Esophagus muscularis mucosa (tissue), 4 donors: ENCODE measurements at regions not wholly inside any gene's neighbourhood (a gene's known extent, or its start where the extent isn't known, plus 50 kb on each side); places are given as distances from the start of the nearest gene placed in this dataset.

Experiments used
- DNase-seq: peaks from one replicate; pipeline ENCODE4 v3.0.0-alpha.2; 2017; ENCODE audit errors: extremely low spot score
- H3K27ac ChIP-seq, 4 donors: fragments of 200-600 bp; sonication (generic); replicated peaks in 1 of 4; 1 replicate in 3 of 4; 2 replicates in 1 of 4; pipeline ENCODE4 v1.5.1; 2016 to 2019; ENCODE audit warnings: mild to moderate bottlenecking in 1 of 4
- H3K27me3 ChIP-seq, 4 donors: fragments of 200-600 bp; sonication (generic); one replicate each; pipeline versions ENCODE4 v1.5.1 to v1.6.0; 2016 to 2019
- H3K36me3 ChIP-seq, 4 donors: fragments of 200-600 bp; sonication (generic); one replicate each; pipeline ENCODE4 v1.5.1; 2016 to 2019
- H3K4me1 ChIP-seq, 4 donors: fragments of 200-600 bp; sonication (generic); one replicate each; pipeline ENCODE4 v1.5.1; 2016 to 2019
- H3K4me3 ChIP-seq, 4 donors: fragments of 200-600 bp; sonication (generic); 1 replicate in 2 of 4; 2 replicates in 2 of 4; pipeline ENCODE4 v1.5.1; 2016 to 2019; ENCODE audit warnings: mild to moderate bottlenecking in 4 of 4, moderate library complexity in 1 of 4
- H3K9me3 ChIP-seq, 4 donors: fragments of 200-600 bp; sonication (generic); 1 replicate in 3 of 4; 2 replicates in 1 of 4; pipeline ENCODE4 v1.5.1; 2016 to 2019
- CTCF ChIP-seq, 3 experiments: fragments of 200-600 bp in 2 of 3; fragments of 450-650 bp in 1 of 3; sonication (generic) in 2 of 3; IDR thresholded peaks; one replicate each; pipeline ENCODE4 v1.5.1; 2017 to 2019; ENCODE audit warnings: antibody characterized with exemption in 3 of 3, mild to moderate bottlenecking in 2 of 3, moderate library complexity in 1 of 3
- EP300 ChIP-seq: sonication (generic); formaldehyde crosslinking; IDR thresholded peaks from one replicate; pipeline ENCODE4 v1.6.1; 2017; ENCODE audit warnings: antibody characterized with exemption
- POLR2A ChIP-seq: fragments of 450-650 bp; IDR thresholded peaks from one replicate; pipeline ENCODE4 v1.6.1; 2017; ENCODE audit warnings: antibody characterized with exemption, moderate library complexity, mild to moderate bottlenecking, low read depth
- POLR2AphosphoS5 ChIP-seq, 2 donors: sonication (generic); formaldehyde crosslinking; IDR thresholded peaks; one replicate each; pipeline ENCODE4 v1.6.1; 2017; ENCODE audit warnings: antibody characterized with exemption in 2 of 2
- WGBS: methylation state at CpG from one replicate; pipeline ENCODE4 v1.1.5; 2018; 5-methylcytosine and 5-hydroxymethylcytosine counted together
- intact Hi-C: fragments of 100-400 bp; cut with DNase I; formaldehyde crosslinking; loops from one replicate; pipeline ENCODE4 v1.15.1; 2023

DNA sequence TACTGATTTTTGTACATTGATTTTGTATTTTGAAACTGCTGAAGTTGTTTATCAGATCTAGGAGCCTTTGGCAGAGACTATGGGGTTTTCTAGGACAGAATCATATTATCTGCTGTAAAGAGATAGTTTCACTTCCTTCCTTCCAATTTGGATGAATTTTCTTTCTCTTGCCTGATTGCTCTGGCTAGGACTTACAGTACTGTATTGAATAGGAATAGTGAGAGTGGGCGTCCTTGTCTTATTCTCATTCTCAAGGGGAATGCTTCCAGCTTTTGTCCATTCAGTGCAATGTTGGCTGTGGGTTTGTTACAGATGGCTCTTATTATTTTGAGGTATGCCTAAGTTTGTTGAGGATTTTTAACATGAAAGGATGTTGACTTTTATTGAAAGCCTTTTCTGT, 290.1 kb downstream of the MAP2K4 start:
- DNase-seq: no peak
- Histone ChIP-seq H3K9me3 (peaks cover 0 to 5% (median 0%) of the 10 kb centered on the region in 4 donors), H3K4me3 (no peak overlapping the region), H3K27me3 (no peaks in the 10 kb centered on the region), H3K36me3 (no peaks in the 10 kb centered on the region), H3K27ac (no peak overlapping the region), H3K4me1 (no peaks in the 10 kb centered on the region)
- 76% methylated on average over 1 of the region's 1 CpG for WGBS
- intact Hi-C loops: no loop called here
- TF ChIP-seq POLR2AphosphoS5 (IDR thresholded peaks at IDR 0.05): no peak
- TF ChIP-seq EP300: no peak
- no peak for TF ChIP-seq POLR2A

GRCh38 chr17:12312692-12313091, 292.0 kb downstream of the MAP2K4 start:
- no peaks in the 10 kb centered on the region for H3K36me3 ChIP-seq
- no peak for DNase-seq
- no peak overlapping the region for H3K4me3 ChIP-seq
- H3K9me3 ChIP-seq: peaks cover 0 to 5% (median 0%) of the 10 kb centered on the region in 4 donors
- intact Hi-C loops: no loop called here
- H3K27ac ChIP-seq: no peak overlapping the region
- H3K4me1 ChIP-seq: no peaks in the 10 kb centered on the region
- TF ChIP-seq EP300: no peak
- TF ChIP-seq POLR2A: no peak
- TF ChIP-seq POLR2AphosphoS5 (IDR thresholded peaks at IDR 0.05): no peak
- TF ChIP-seq CTCF (IDR thresholded peaks at IDR 0.05): no peak
- H3K27me3 ChIP-seq: no peaks in the 10 kb centered on the region

- H3K4me3 ChIP-seq: no peak overlapping the region
- TF ChIP-seq EP300 (no peak), POLR2A (no peak), POLR2AphosphoS5 (IDR thresholded peaks at IDR 0.05) (no peak), CTCF (IDR thresholded peaks at IDR 0.05) (no peak)
- no peaks in the 10 kb centered on the region for H3K36me3 ChIP-seq
- no peak overlapping the region for H3K27ac ChIP-seq
- intact Hi-C loops: no loop called here
- DNase-seq: no peak
- 89% methylated on average over 1 of the region's 1 CpG for WGBS
- H3K27me3 ChIP-seq: no peaks in the 10 kb centered on the region
- H3K4me1 ChIP-seq: peaks cover 0 to 8% (median 7%) of the 10 kb centered on the region in 4 donors
- peaks cover 0 to 5% (median 0%) of the 10 kb centered on the region in 4 donors for H3K9me3 ChIP-seq
Observed at GRCh38 chr17:12313786-12314185, 293.1 kb downstream of the MAP2K4 start.

GRCh38 chr17:12316021-12316420, 295.3 kb downstream of the MAP2K4 start:
- Histone ChIP-seq H3K36me3 (no peaks in the 10 kb centered on the region), H3K27me3 (no peaks in the 10 kb centered on the region), H3K4me3 (no peak overlapping the region), H3K27ac (no peak overlapping the region), H3K4me1 (peaks cover 0 to 13% (median 7%) of the 10 kb centered on the region in 4 donors), H3K9me3 (peaks cover 0 to 5% (median 0%) of the 10 kb centered on the region in 4 donors)
- DNase-seq: no peak
- no peak for TF ChIP-seq POLR2AphosphoS5 (IDR thresholded peaks at IDR 0.05)
- TF ChIP-seq EP300: no peak
- no peak for TF ChIP-seq POLR2A
- TF ChIP-seq CTCF (IDR thresholded peaks at IDR 0.05): no peak
- intact Hi-C loops: no loop called here
- 100% methylated on average over 1 of the region's 1 CpG for WGBS

DNA sequence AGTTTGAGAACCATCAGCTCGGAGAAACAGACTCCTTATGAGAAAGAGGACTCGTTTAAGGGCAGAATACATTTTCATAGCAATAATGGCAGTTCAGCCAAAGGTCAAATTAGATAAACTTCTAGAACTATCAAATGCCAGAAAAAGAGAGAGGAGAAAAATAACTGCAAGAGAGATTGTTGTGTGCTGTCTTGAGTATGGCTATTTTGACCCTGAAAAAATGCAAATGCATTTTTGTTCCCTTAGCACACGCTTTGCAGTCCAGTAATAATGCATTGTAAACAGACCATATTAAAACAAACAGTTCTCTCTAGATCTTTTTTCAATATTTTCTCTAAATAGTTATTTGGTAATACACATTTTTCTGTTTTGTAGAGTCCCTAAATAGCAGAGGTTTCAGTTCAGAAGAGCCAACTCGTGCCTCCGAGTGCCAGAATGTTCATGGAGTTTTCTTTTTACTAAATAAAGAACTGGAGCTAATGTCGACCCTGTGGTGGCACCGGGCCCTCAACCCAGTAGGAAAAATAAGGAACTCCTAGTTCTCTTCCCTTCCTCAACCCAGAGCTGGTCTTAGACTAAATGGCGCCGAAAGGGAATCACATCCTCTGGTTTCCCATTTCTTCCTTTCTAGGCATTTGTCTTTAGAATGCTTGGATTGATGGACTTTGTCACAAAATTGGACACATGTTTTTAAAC, 298.0 kb downstream of the MAP2K4 start:
- intact Hi-C loops: no loop called here
- no peak overlapping the region for H3K4me3 ChIP-seq
- no peaks in the 10 kb centered on the region for H3K36me3 ChIP-seq
- H3K4me1 ChIP-seq: peaks cover 0 to 13% (median 7%) of the 10 kb centered on the region in 4 donors
- no peaks in the 10 kb centered on the region for H3K9me3 ChIP-seq
- H3K27ac ChIP-seq: peak overlapping the region in 2 of 4 donors; percentile 4 to 42
- TF ChIP-seq EP300 (no peak), CTCF (IDR thresholded peaks at IDR 0.05) (no peak), POLR2AphosphoS5 (IDR thresholded peaks at IDR 0.05) (no peak), POLR2A (no peak)
- H3K27me3 ChIP-seq: no peaks in the 10 kb centered on the region
- 53% methylated on average over 9 of the region's 9 CpGs for WGBS
- no peak for DNase-seq
